ENCODE measurements at regions not wholly inside any gene's neighbourhood (a gene's known extent, or its start where the extent isn't known, plus 50 kb on each side); places are given as distances from the start of the nearest gene placed in this dataset.

DNA sequence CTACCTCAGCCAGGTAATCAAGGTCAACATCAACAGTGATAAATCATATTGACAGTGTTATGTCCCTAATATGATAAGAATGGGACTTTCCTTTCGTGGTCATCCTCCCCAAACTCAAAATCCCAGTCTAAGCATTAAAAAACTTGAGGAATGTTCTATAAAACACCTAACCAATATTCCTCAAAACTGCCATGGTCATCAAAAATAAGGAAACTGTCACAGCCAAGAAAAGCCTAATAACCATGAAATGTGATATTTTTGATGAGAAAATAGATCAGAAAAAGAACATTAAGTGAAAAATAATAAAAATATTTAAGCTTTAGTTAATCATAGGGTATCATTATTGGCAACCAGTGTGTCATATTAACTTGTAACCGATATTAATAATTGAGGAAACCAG lies 232.1 kb upstream of the ATP10B start:
- TF ChIP-seq POLR2A (IDR thresholded peaks at IDR 0.05; ENCODE audit: low read length) (no peak), GATA1 (IDR thresholded peaks at IDR 0.05; ENCODE audit: low read depth, low read length) (no peak)

All from erythroblast (primary cell).